Mesenchymal stem cell (in vitro differentiated cells and primary cell): ENCODE measurements at regions not wholly inside any gene's neighbourhood (a gene's known extent, or its start where the extent isn't known, plus 50 kb on each side); places are given as distances from the start of the nearest gene placed in this dataset.

ENCODE experiments used
- DNase-seq: peaks from one replicate; pipeline ENCODE4 v3.0.0-alpha.2; 2013
- H2AFZ ChIP-seq: one replicate; pipeline ENCODE4 v1.6.1; 2013; ENCODE audit warnings: low read depth, mild to moderate bottlenecking, control low read depth, inconsistent platforms, low read length, moderate library complexity
- H2AK5ac ChIP-seq: 2 replicates; pipeline ENCODE4 v1.6.1; 2013; ENCODE audit warnings: low read length, moderate library complexity, mild to moderate bottlenecking, inconsistent platforms; ENCODE audit not compliant: severe bottlenecking
- H2BK120ac ChIP-seq: one replicate; pipeline ENCODE4 v1.6.1; 2013; ENCODE audit warnings: low read depth, mild to moderate bottlenecking, inconsistent platforms, low read length, moderate library complexity
- H2BK12ac ChIP-seq, 2 experiments: one replicate each; pipeline ENCODE4 v1.6.1; 2013; ENCODE audit warnings: inconsistent platforms in 2 of 2, low read length in 2 of 2, mild to moderate bottlenecking in 2 of 2, moderate library complexity in 2 of 2, control low read depth in 1 of 2
- H2BK15ac ChIP-seq: one replicate; pipeline ENCODE4 v1.6.1; 2013; ENCODE audit warnings: mild to moderate bottlenecking, low read depth, inconsistent platforms; ENCODE audit not compliant: poor library complexity, severe bottlenecking
- H2BK5ac ChIP-seq: 2 replicates; pipeline ENCODE4 v1.6.1; 2013; ENCODE audit warnings: low read depth, mild to moderate bottlenecking, low read length, control low read depth, inconsistent platforms; ENCODE audit not compliant: poor library complexity, severe bottlenecking
- H3K14ac ChIP-seq, 2 experiments: one replicate each; pipeline ENCODE4 v1.6.1; 2013; ENCODE audit warnings: inconsistent platforms in 2 of 2, low read length in 2 of 2, control low read depth in 1 of 2, mild to moderate bottlenecking in 1 of 2, moderate library complexity in 1 of 2
- H3K18ac ChIP-seq, 2 experiments: one replicate each; pipeline ENCODE4 v1.6.1; 2013; ENCODE audit warnings: inconsistent platforms in 2 of 2, low read length in 2 of 2, control low read depth in 1 of 2, low read depth in 1 of 2, mild to moderate bottlenecking in 1 of 2
- H3K23ac ChIP-seq, 2 experiments: one replicate each; pipeline ENCODE4 v1.6.1; 2013; ENCODE audit warnings: inconsistent platforms in 2 of 2, low read length in 2 of 2, mild to moderate bottlenecking in 2 of 2, moderate library complexity in 2 of 2, control low read depth in 1 of 2
- H3K27ac ChIP-seq: 2 replicates; pipeline ENCODE4 v1.5.1; 2013; ENCODE audit warnings: mild to moderate bottlenecking, moderate library complexity, low read length, control low read depth, inconsistent platforms; ENCODE audit not compliant: poor library complexity, severe bottlenecking
- H3K27me3 ChIP-seq, 2 experiments: 2 replicates each; pipeline versions ENCODE4 v1.6.1 to v1.7.0; 2013; ENCODE audit warnings: low read length in 2 of 2, mild to moderate bottlenecking in 2 of 2, moderate library complexity in 2 of 2, control low read depth in 1 of 2, inconsistent platforms in 1 of 2; ENCODE audit not compliant: control insufficient read depth in 1 of 2, insufficient read depth in 1 of 2
- H3K36me3 ChIP-seq, 2 experiments: 2 replicates each; pipeline versions ENCODE4 v1.6.1 to v1.7.0; 2013; ENCODE audit warnings: low read length in 2 of 2, control low read depth in 1 of 2, inconsistent platforms in 1 of 2, low read depth in 1 of 2, mild to moderate bottlenecking in 1 of 2; ENCODE audit not compliant: insufficient read depth in 2 of 2, control insufficient read depth in 1 of 2
- H3K4ac ChIP-seq, 2 experiments: one replicate each; pipeline ENCODE4 v1.6.1; 2013; ENCODE audit warnings: inconsistent platforms in 2 of 2, low read length in 2 of 2, mild to moderate bottlenecking in 2 of 2, moderate library complexity in 2 of 2, control low read depth in 1 of 2, low read depth in 1 of 2
- H3K4me1 ChIP-seq: 2 replicates; pipeline ENCODE4 v1.6.1; 2013; ENCODE audit warnings: low read depth, low read length, control low read depth; ENCODE audit not compliant: control insufficient read depth, insufficient read depth
- H3K4me2 ChIP-seq: 2 replicates; pipeline ENCODE4 v1.6.1; 2013; ENCODE audit warnings: low read length, mild to moderate bottlenecking, inconsistent platforms; ENCODE audit not compliant: poor library complexity, severe bottlenecking
- H3K4me3 ChIP-seq, 2 experiments: 2 replicates each; pipeline versions ENCODE4 v1.5.1 to v1.7.0; 2013; ENCODE audit warnings: low read length in 2 of 2, mild to moderate bottlenecking in 2 of 2, control low read depth in 1 of 2, low read depth in 1 of 2; ENCODE audit not compliant: insufficient read depth in 1 of 2
- H3K79me1 ChIP-seq: replicated peaks from 2 replicates; pipeline ENCODE4 v1.6.1; 2013; ENCODE audit warnings: mild to moderate bottlenecking, control low read depth, low read length, inconsistent platforms; ENCODE audit not compliant: poor library complexity, severe bottlenecking
- H3K9ac ChIP-seq: 2 replicates; pipeline ENCODE4 v1.7.0; 2013; ENCODE audit warnings: mild to moderate bottlenecking, low read length, moderate library complexity
- H3K9me3 ChIP-seq: 2 replicates; pipeline ENCODE4 v1.7.0; 2013; ENCODE audit warnings: mild to moderate bottlenecking, low read length; ENCODE audit not compliant: control insufficient read depth
- H4K8ac ChIP-seq: one replicate; pipeline ENCODE4 v1.6.1; 2013; ENCODE audit warnings: inconsistent platforms, mild to moderate bottlenecking, low read length, moderate library complexity
- H4K91ac ChIP-seq: one replicate; pipeline ENCODE4 v1.6.1; 2013; ENCODE audit warnings: mild to moderate bottlenecking, low read length, inconsistent platforms
- WGBS: methylation state at CpG from one replicate; pipeline ENCODE4 v1.1.7; 2013; ENCODE audit warnings: mixed read lengths; 5-methylcytosine and 5-hydroxymethylcytosine counted together

- Histone ChIP-seq H4K91ac (no peak overlapping the region), H2BK120ac (no peak overlapping the region), H2BK12ac (no peak overlapping the region), H3K27ac (no peak overlapping the region), H2BK15ac (no peak overlapping the region), H3K9ac (no peak overlapping the region), H3K23ac (no peak overlapping the region), H3K4me1 (no peaks in the 10 kb centered on the region), H3K36me3 (no peaks in the 10 kb centered on the region), H3K18ac (no peak overlapping the region), H3K14ac (no peak overlapping the region), H3K27me3 (no peaks in the 10 kb centered on the region), H4K8ac (no peak overlapping the region), H3K4me3 (no peak overlapping the region), H3K4me2 (no peak overlapping the region), H3K9me3 (no peaks in the 10 kb centered on the region), H3K79me1 (no peaks in the 10 kb centered on the region), H2AK5ac (no peak overlapping the region), H2BK5ac (no peak overlapping the region), H3K4ac (no peak overlapping the region), H2AFZ (no peak overlapping the region)
- WGBS = 83% methylated on average over 1 of the region's 3 CpGs
- no peak for DNase-seq
Observed at GRCh38 chr5:105773241-105773640, 1897.5 kb downstream of the EFNA5 start.

DNA sequence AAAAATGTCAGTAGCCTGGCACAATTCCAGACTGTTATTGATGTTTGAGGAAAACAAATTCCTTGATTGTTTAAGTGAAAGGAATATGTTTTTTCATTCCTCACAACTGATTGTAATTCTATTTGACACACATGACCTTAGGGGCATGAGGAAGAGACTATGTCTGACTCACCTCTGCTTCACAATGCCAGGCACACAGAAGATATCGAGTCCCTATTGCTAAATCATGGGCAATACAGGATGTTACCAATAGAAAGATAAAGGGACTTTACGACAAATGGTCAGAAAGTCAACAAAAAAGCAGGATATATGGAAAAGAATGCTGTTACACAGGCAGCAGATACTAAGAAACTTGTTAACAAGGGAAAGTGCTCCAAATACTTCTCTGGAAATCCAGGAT is 1903.5 kb downstream of the EFNA5 start:
- no peaks in the 10 kb centered on the region for H3K4me1 ChIP-seq
- no peak overlapping the region for H3K4me3 ChIP-seq
- H2AFZ ChIP-seq = no peak overlapping the region
- H3K79me1 ChIP-seq = no peaks in the 10 kb centered on the region
- H3K18ac ChIP-seq = no peak overlapping the region
- no peak overlapping the region for H2BK12ac ChIP-seq
- H3K9ac ChIP-seq = no peak overlapping the region
- no peak overlapping the region for H4K8ac ChIP-seq
- no peak overlapping the region for H2BK15ac ChIP-seq
- no peak overlapping the region for H3K23ac ChIP-seq
- no peaks in the 10 kb centered on the region for H3K27me3 ChIP-seq
- no peak overlapping the region for H3K27ac ChIP-seq
- WGBS = 70% methylated on average over 2 of the region's 2 CpGs
- H3K36me3 ChIP-seq = no peaks in the 10 kb centered on the region
- no peak overlapping the region for H3K4me2 ChIP-seq
- DNase-seq = no peak
- no peak overlapping the region for H2BK120ac ChIP-seq
- no peak overlapping the region for H2AK5ac ChIP-seq
- H3K4ac ChIP-seq = no peak overlapping the region
- H3K14ac ChIP-seq = no peak overlapping the region
- H4K91ac ChIP-seq = no peak overlapping the region
- peaks cover 12% of the 10 kb centered on the region for H3K9me3 ChIP-seq
- H2BK5ac ChIP-seq = no peak overlapping the region

GRCh38 chr5:105762728-105763127 is 1908.0 kb downstream of the EFNA5 start:
- Histone ChIP-seq H4K8ac (no peak overlapping the region), H3K9me3 (peaks cover 43% of the 10 kb centered on the region), H4K91ac (no peak overlapping the region), H3K36me3 (no peaks in the 10 kb centered on the region), H3K18ac (no peak overlapping the region), H3K4me3 (no peak overlapping the region), H3K4me1 (no peaks in the 10 kb centered on the region), H3K14ac (no peak overlapping the region), H3K23ac (no peak overlapping the region), H2BK15ac (no peak overlapping the region), H3K9ac (no peak overlapping the region), H2AK5ac (no peak overlapping the region), H3K4ac (no peak overlapping the region), H3K27ac (no peak overlapping the region), H3K27me3 (no peaks in the 10 kb centered on the region), H2BK5ac (no peak overlapping the region), H2BK12ac (no peak overlapping the region), H3K79me1 (no peaks in the 10 kb centered on the region), H3K4me2 (no peak overlapping the region), H2AFZ (no peak overlapping the region), H2BK120ac (no peak overlapping the region)
- WGBS = 32% methylated on average over 1 of the region's 1 CpG
- DNase-seq = no peak

GRCh38 chr5:105754056-105754455 is 1916.7 kb downstream of the EFNA5 start:
- Histone ChIP-seq H2BK15ac (no peak overlapping the region), H2BK5ac (peak overlapping the region; percentile 76), H3K4me1 (no peaks in the 10 kb centered on the region), H3K9ac (no peak overlapping the region), H3K4me2 (no peak overlapping the region), H4K8ac (no peak overlapping the region), H3K36me3 (no peaks in the 10 kb centered on the region), H2AFZ (no peak overlapping the region), H3K4ac (no peak overlapping the region), H3K9me3 (peaks cover 9% of the 10 kb centered on the region), H3K4me3 (no peak overlapping the region), H2BK12ac (no peak overlapping the region), H3K27ac (peak overlapping the region; percentile 97), H3K18ac (no peak overlapping the region), H2BK120ac (no peak overlapping the region), H3K79me1 (no peaks in the 10 kb centered on the region), H3K27me3 (no peaks in the 10 kb centered on the region), H4K91ac (no peak overlapping the region), H3K14ac (no peak overlapping the region), H3K23ac (no peak overlapping the region), H2AK5ac (peak overlapping the region; percentile 94)
- DNase-seq = no peak
- no CpG with 5 or more reads among the region's 1 CpG for WGBS
